H1 (cell line): ENCODE measurements at regions not wholly inside any gene's neighbourhood (a gene's known extent, or its start where the extent isn't known, plus 50 kb on each side); places are given as distances from the start of the nearest gene placed in this dataset.

ENCODE experiments used
- CTCF ChIA-PET: fragments of 300-600 bp; sonication (Branson Sonifier 250); formaldehyde crosslinking; loops from one replicate; lab custom pipeline; 2021; ENCODE audit not compliant: partially characterized antibody; lab: Charles Lee
- POLR2A ChIA-PET: fragments of 300-600 bp; sonication (Branson Sonifier 250); formaldehyde crosslinking; loops from one replicate; lab custom pipeline; 2021; ENCODE audit warnings: inconsistent platforms; ENCODE audit not compliant: partially characterized antibody; lab: Charles Lee
- DNase-seq, 2 experiments: peaks; one replicate each; pipeline versions ENCODE4 v3.0.0 to v3.0.0-alpha.2; 2010 to 2022; ENCODE audit warnings: low spot score in 2 of 2, low read depth in 1 of 2, mixed read lengths in 1 of 2
- FAIRE-seq: peaks from 2 replicates; lab custom pipeline; 2011; peaks lifted over from hg19 to GRCh38; lab: Jason Lieb, UNC
- H2AFZ ChIP-seq: 2 replicates; pipeline ENCODE4 v1.8.1; 2012; ENCODE audit warnings: low read length, inconsistent platforms
- H2AK5ac ChIP-seq: 2 replicates; pipeline ENCODE4 v1.6.1; 2013; ENCODE audit warnings: low read depth, low read length
- H2BK120ac ChIP-seq: replicated peaks from 2 replicates; pipeline ENCODE3; 2013; ENCODE audit warnings: low read depth, low read length, inconsistent platforms
- H2BK12ac ChIP-seq: 2 replicates; pipeline ENCODE4 v1.6.1; 2013; ENCODE audit warnings: low read depth, low read length
- H2BK15ac ChIP-seq: 2 replicates; pipeline ENCODE4 v1.6.1; 2013; ENCODE audit warnings: low read length
- H2BK20ac ChIP-seq: 2 replicates; pipeline ENCODE4 v1.6.1; 2013; ENCODE audit warnings: low read length
- H2BK5ac ChIP-seq: 2 replicates; pipeline ENCODE4 v1.6.1; 2013; ENCODE audit warnings: low read depth, low read length
- H3K14ac ChIP-seq: 2 replicates; pipeline ENCODE4 v1.6.1; 2013; ENCODE audit warnings: inconsistent platforms; ENCODE audit not compliant: insufficient read length
- H3K18ac ChIP-seq: 2 replicates; pipeline ENCODE4 v1.6.1; 2013; ENCODE audit warnings: low read length; ENCODE audit errors: extremely low read depth
- H3K23ac ChIP-seq: 2 replicates; pipeline ENCODE4 v1.6.1; 2013; ENCODE audit warnings: inconsistent platforms; ENCODE audit not compliant: insufficient read length
- H3K23me2 ChIP-seq: 2 replicates; pipeline ENCODE4 v1.6.1; 2013; ENCODE audit warnings: low read depth, low read length
- H3K27ac ChIP-seq: 2 replicates; pipeline ENCODE4 v1.6.1; 2011; ENCODE audit warnings: low read depth, low read length, inconsistent platforms
- H3K27me3 ChIP-seq, 4 experiments: replicated peaks in 1 of 4; 1 replicate in 1 of 4; 2 replicates in 3 of 4; pipeline versions ENCODE4 v1.6.1 to v1.8.1; 2011 to 2013; ENCODE audit warnings: low read length in 3 of 4, mild to moderate bottlenecking in 3 of 4, inconsistent platforms in 2 of 4, mixed read lengths in 2 of 4, moderate library complexity in 1 of 4; ENCODE audit not compliant: control insufficient read depth in 3 of 4, insufficient read depth in 3 of 4; ENCODE audit errors: extremely low read depth in 1 of 4
- H3K36me3 ChIP-seq, 4 experiments: 2 replicates each; pipeline versions ENCODE4 v1.6.1 to v1.8.1; 2011 to 2013; ENCODE audit warnings: mild to moderate bottlenecking in 4 of 4, low read length in 3 of 4, moderate library complexity in 2 of 4, control low read depth in 1 of 4, inconsistent platforms in 1 of 4; ENCODE audit not compliant: insufficient read depth in 4 of 4, control insufficient read depth in 2 of 4
- H3K4ac ChIP-seq: replicated peaks from 2 replicates; pipeline ENCODE3; 2013; ENCODE audit warnings: low read length, low read depth, mixed read lengths, inconsistent platforms; ENCODE audit not compliant: insufficient read length
- H3K4me1 ChIP-seq, 4 experiments: replicated peaks in 1 of 4; 1 replicate in 1 of 4; 2 replicates in 3 of 4; pipeline versions ENCODE4 v1.6.1 to v1.8.1; 2011 to 2013; ENCODE audit warnings: low read length in 3 of 4, inconsistent platforms in 2 of 4, mixed read lengths in 1 of 4; ENCODE audit not compliant: insufficient read depth in 4 of 4, control insufficient read depth in 3 of 4
- H3K4me2 ChIP-seq, 2 experiments: 2 replicates each; pipeline versions ENCODE4 v1.6.1 to v1.8.1; 2011 to 2013; ENCODE audit warnings: low read depth in 2 of 2, low read length in 2 of 2, control low read depth in 1 of 2, inconsistent platforms in 1 of 2, mild to moderate bottlenecking in 1 of 2; ENCODE audit not compliant: insufficient read depth in 1 of 2
- H3K4me3 ChIP-seq, 4 experiments: fragments of 200-600, 300-600 bp in 1 of 4; sonication (generic), shearing (Covaris generic), sonication (Bioruptor Twin) in 1 of 4; 2 replicates each; pipeline versions ENCODE4 v1.5.1 to v1.8.1; 2011 to 2016; ENCODE audit warnings: low read length in 4 of 4, low read depth in 3 of 4, control low read depth in 2 of 4, inconsistent platforms in 2 of 4, mild to moderate bottlenecking in 2 of 4, mixed read lengths in 1 of 4, moderate library complexity in 1 of 4; ENCODE audit not compliant: insufficient read depth in 2 of 4; ENCODE audit errors: extremely low read depth in 1 of 4
- H3K56ac ChIP-seq: replicated peaks from 2 replicates; pipeline ENCODE3; 2013; ENCODE audit warnings: low read depth, mild to moderate bottlenecking, mixed read lengths, low read length, inconsistent platforms; ENCODE audit not compliant: insufficient read length
- H3K79me1 ChIP-seq: 2 replicates; pipeline ENCODE4 v1.6.1; 2013; ENCODE audit warnings: low read depth, low read length, control low read depth
- H3K79me2 ChIP-seq, 2 experiments: 2 replicates each; pipeline versions ENCODE4 v1.6.1 to v1.8.1; 2012 to 2013; ENCODE audit warnings: low read length in 2 of 2, mild to moderate bottlenecking in 2 of 2, inconsistent platforms in 1 of 2; ENCODE audit not compliant: insufficient read depth in 2 of 2, control insufficient read depth in 1 of 2
- H3K9ac ChIP-seq, 4 experiments: replicated peaks in 1 of 4; 1 replicate in 1 of 4; 2 replicates in 3 of 4; pipeline versions ENCODE4 v1.6.1 to v1.8.1; 2011 to 2013; ENCODE audit warnings: low read depth in 3 of 4, low read length in 3 of 4, control low read depth in 2 of 4, mild to moderate bottlenecking in 2 of 4, moderate library complexity in 2 of 4, inconsistent platforms in 1 of 4; ENCODE audit errors: extremely low read depth in 1 of 4
- H3K9me3 ChIP-seq, 2 experiments: 2 replicates each; pipeline versions ENCODE4 v1.6.1 to v1.8.1; 2012 to 2013; ENCODE audit warnings: mild to moderate bottlenecking in 2 of 2, moderate library complexity in 2 of 2, control low read depth in 1 of 2, inconsistent platforms in 1 of 2, low read depth in 1 of 2, low read length in 1 of 2, mixed read lengths in 1 of 2; ENCODE audit not compliant: insufficient read depth in 2 of 2
- H4K20me1 ChIP-seq, 2 experiments: replicated peaks in 1 of 2; 2 replicates each; pipeline versions ENCODE3 to v1.8.1; 2011 to 2013; ENCODE audit warnings: inconsistent platforms in 2 of 2, low read length in 2 of 2, mild to moderate bottlenecking in 1 of 2; ENCODE audit not compliant: insufficient read depth in 2 of 2, control insufficient read depth in 1 of 2
- H4K5ac ChIP-seq: 2 replicates; pipeline ENCODE4 v1.6.1; 2013; ENCODE audit warnings: low read length, low read depth, mixed read lengths, inconsistent platforms; ENCODE audit not compliant: insufficient read length
- H4K8ac ChIP-seq: 2 replicates; pipeline ENCODE4 v1.8.0; 2013; ENCODE audit warnings: mild to moderate bottlenecking, moderate library complexity, low read length, inconsistent platforms; ENCODE audit not compliant: insufficient read depth; ENCODE audit errors: extremely low read depth
- H4K91ac ChIP-seq: replicated peaks from 2 replicates; pipeline ENCODE3; 2013; ENCODE audit warnings: low read length, mixed read lengths, inconsistent platforms; ENCODE audit not compliant: insufficient read length
- BRCA1 ChIP-seq: IDR thresholded peaks from 2 replicates; pipeline ENCODE4 v1.6.1; 2012; ENCODE audit warnings: low read depth, low read length, improper control_type of control experiment
- KDM4A ChIP-seq: IDR thresholded peaks from one replicate; pipeline ENCODE4 v1.7.1; 2012; ENCODE audit warnings: low read depth, mild to moderate bottlenecking, moderate library complexity, low read length, inconsistent platforms; ENCODE audit not compliant: severe bottlenecking
- NANOG ChIP-seq: IDR thresholded peaks from 2 replicates; pipeline ENCODE4 v1.6.1; 2011; ENCODE audit warnings: low read length, low read depth, mild to moderate bottlenecking, inconsistent platforms; ENCODE audit not compliant: insufficient read depth, poor library complexity, severe bottlenecking
- RXRA ChIP-seq: IDR thresholded peaks from 2 replicates; pipeline ENCODE4 v1.6.1; 2011; ENCODE audit warnings: low read depth, mild to moderate bottlenecking, low read length, moderate library complexity; ENCODE audit not compliant: insufficient read depth
- SP4 ChIP-seq: IDR thresholded peaks from 2 replicates; pipeline ENCODE4 v1.6.1; 2012; ENCODE audit warnings: low read length, inconsistent platforms
- WGBS, 2 experiments: shearing (Covaris generic) in 1 of 2; methylation state at CpG; one replicate each; pipeline versions ENCODE4 v1.1.6 to v1.1.7; 2013 to 2015; ENCODE audit warnings: low lambda C conversion rate in 2 of 2, mixed read lengths in 2 of 2, inconsistent platforms in 1 of 2, low coverage in 1 of 2, missing lambda C conversion rate in 1 of 2; ENCODE audit not compliant: insufficient replicate concordance in 2 of 2, insufficient coverage in 1 of 2, insufficient read length in 1 of 2; ENCODE audit errors: extremely low coverage in 1 of 2, missing lambda C conversion rate in 1 of 2; 5-methylcytosine and 5-hydroxymethylcytosine counted together
- TF ChIP-seq, protein P1 (sequence below): IDR thresholded peaks from 2 replicates; pipeline ENCODE4 v1.6.1; 2012; ENCODE audit warnings: low read length, inconsistent platforms

DNA sequence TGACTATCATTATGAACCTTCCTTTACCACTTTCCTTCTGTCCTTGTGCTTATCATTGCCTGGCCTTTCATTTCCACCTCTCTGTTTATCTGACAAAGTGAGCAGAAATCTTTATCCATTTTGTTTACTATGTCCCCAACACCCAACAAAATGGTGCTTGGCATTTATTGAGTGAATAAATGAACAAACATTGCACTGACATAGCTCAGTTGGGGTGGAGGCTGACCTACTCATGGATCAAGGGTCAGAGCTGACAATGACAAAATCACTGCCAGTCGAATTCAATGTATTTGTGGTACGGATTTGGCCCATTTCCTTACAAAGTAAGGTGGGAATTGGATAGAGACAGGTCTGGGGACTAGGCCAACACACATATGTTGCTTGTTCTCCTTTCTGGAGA, 257.4 kb upstream of the PLXNA2 start:
- Histone ChIP-seq H2BK15ac (no peak overlapping the region), H2BK12ac (no peak overlapping the region), H3K27ac (no peak overlapping the region), H3K9ac (no peak overlapping the region), H2BK120ac (no peak overlapping the region), H3K23ac (no peak overlapping the region), H3K14ac (no peak overlapping the region), H4K8ac (no peak overlapping the region), H4K20me1 (no peaks in the 10 kb centered on the region), H3K9me3 (no peaks in the 10 kb centered on the region), H3K79me1 (no peaks in the 10 kb centered on the region), H3K79me2 (no peaks in the 10 kb centered on the region), H3K18ac (no peak overlapping the region), H2BK5ac (no peak overlapping the region), H3K27me3 (no peaks in the 10 kb centered on the region), H2BK20ac (no peak overlapping the region), H3K4me3 (no peak overlapping the region), H2AK5ac (no peak overlapping the region), H3K4me1 (no peaks in the 10 kb centered on the region), H3K4ac (no peak overlapping the region), H4K91ac (no peak overlapping the region), H2AFZ (no peak overlapping the region), H3K23me2 (no peaks in the 10 kb centered on the region), H3K4me2 (no peak overlapping the region), H3K56ac (no peak overlapping the region), H3K36me3 (no peaks in the 10 kb centered on the region), H4K5ac (no peak overlapping the region)
- CTCF ChIA-PET = no interaction called here
- no peak for DNase-seq
- 87% methylated on average over 2 of the region's 2 CpGs; no CpG with 5 or more reads in 1 of the 2 experiments for WGBS, 2 experiments
- TF ChIP-seq, protein P1, sequence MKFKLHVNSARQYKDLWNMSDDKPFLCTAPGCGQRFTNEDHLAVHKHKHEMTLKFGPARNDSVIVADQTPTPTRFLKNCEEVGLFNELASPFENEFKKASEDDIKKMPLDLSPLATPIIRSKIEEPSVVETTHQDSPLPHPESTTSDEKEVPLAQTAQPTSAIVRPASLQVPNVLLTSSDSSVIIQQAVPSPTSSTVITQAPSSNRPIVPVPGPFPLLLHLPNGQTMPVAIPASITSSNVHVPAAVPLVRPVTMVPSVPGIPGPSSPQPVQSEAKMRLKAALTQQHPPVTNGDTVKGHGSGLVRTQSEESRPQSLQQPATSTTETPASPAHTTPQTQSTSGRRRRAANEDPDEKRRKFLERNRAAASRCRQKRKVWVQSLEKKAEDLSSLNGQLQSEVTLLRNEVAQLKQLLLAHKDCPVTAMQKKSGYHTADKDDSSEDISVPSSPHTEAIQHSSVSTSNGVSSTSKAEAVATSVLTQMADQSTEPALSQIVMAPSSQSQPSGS = no peak
- TF ChIP-seq NANOG = no peak
- TF ChIP-seq BRCA1 = no peak
- TF ChIP-seq KDM4A = no peak
- TF ChIP-seq SP4 = no peak
- TF ChIP-seq RXRA = no peak
- FAIRE-seq = no peak
- POLR2A ChIA-PET = no interaction called here
